ENCODE measurements at regions not wholly inside any gene's neighbourhood (a gene's known extent, or its start where the extent isn't known, plus 50 kb on each side); places are given as distances from the start of the nearest gene placed in this dataset.

GRCh38 chr1:30412241-30413110, 310.9 kb downstream of the MATN1 start:
- no peak for DNase-seq (ENCODE audit: extremely low read depth in 1 of 2, low read depth in 1 of 2)

DNA sequence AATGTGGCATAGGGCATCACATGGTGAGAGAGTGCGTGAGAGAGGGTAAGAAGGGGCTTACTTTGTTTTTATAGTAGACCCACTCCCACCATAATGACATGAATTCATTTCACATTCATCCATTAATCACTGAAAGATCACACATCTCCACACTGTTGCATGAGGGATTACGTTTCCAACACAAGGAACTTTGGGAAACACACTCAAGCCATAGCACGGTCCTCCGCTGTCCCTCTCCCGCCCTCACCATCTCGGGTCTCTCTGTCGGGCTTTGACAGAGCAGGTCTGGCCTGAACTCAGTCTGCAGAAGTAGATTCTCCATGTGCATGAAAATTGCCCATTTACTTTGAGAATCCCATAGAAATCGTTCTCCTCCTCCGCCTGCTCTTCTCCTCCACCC, 312.2 kb downstream of the MATN1 start:
- no peak for DNase-seq (ENCODE audit: extremely low read depth in 1 of 2, low read depth in 1 of 2)

DNA sequence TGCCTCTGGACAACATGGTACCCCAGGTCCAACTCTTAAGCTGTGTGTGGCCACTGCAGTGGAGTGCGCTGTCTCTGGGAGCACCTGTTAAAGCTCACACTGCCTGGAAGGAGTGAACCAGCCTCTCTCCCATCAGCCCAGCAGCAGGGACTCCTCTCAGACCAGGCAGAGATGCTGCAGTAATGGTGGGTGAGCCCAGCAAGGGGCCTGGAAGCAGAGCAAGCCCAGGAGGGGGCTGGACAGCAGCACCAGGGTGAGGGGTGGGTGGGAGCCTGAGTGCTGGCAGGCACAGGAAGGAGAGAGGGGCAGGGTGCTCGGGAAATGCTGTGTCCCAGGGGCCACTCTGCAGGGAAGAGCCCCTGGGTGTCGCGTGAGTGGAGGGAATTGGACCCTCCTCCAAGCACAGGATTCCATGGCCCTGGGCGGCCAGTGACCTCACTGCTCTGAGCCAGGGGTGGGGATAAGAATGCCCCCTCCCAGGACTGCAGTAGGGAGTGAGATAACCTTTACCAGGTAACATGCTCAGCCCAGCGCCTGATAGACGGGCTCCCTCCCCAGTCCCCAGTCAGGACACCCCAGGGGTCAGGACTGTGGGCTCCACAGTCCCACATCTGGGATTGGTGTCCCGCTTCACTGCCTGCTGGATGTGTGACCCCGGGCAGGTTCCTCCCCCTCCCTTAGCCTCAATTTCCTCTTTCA, 313.1 kb downstream of the MATN1 start:
- no peak for DNase-seq (ENCODE audit: extremely low read depth in 1 of 2, low read depth in 1 of 2)

DNA sequence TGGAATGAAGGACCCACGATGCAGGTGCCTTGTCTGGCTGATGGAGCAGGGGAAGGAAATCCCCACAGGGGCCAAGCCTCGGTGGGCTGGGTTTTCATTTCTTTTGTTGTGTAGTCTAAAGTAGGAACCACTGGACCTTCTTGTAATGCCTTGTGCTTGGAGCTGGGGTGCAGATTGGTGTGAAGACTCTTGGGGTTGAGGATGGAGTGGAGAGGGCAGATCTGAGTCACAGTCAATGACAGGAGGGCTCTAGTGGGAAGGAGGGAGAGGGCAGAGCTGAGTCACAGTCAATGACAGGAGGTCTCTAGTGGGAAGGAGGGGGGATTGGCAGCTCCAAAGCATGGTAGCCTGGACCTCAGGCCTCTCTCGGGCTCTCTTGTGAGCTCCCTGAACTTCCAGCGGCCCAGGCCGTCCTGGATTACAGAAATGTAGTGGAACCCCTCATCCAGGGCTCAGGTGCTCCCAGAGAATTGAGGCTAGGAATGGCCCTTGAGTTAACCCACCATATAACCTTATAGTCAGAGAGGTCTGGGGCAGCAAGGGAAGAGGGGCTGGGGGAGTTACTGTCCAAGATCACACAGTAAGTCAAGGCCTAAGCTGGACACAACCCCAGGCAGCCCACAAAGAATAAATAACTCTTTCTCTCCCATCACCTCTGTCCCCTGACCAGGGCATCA, 313.8 kb downstream of the MATN1 start:
- DNase-seq (ENCODE audit: extremely low read depth in 1 of 2, low read depth in 1 of 2), result no peak

DNA sequence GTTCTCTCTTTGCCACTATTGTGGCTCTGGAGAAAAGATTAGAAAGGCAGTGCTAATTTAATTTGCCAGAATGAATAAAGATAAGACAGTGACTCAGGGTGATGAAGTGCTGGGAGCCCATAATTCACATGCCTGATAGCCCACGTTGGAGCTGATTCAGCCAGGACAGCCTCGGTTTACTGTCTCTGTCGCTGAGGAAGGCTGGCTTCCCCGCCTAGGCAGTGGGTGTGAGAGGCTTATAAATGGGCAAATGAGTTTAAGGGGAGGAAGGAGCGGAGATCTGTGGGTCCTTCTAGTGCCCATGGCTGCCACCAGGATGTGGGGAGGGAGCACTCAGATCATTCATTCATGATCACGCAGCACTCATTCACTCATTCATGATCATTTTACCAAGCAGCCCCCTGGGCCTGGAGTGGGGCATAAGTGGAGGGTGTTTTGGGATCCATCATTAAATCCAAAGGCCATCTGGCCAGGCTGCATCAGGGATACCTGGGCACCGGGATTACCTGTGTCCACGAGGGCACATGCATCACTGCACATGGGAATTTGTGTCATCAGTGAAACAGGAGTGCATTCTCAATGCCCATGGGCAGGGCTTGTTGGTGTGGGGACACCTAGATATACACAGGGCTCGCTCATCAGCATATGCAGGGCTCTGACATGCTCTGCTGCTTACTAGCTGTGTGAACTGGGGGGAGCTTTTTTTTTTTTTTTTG, 315.4 kb downstream of the MATN1 start:
- no peak for DNase-seq (ENCODE audit: extremely low read depth in 1 of 2, low read depth in 1 of 2)

- no peak for DNase-seq (ENCODE audit: extremely low read depth in 1 of 2, low read depth in 1 of 2)
Observed at GRCh38 chr1:30406996-30407864, 316.2 kb downstream of the MATN1 start.

GRCh38 chr1:30405631-30406212, 317.7 kb downstream of the MATN1 start:
- no peak for DNase-seq (ENCODE audit: extremely low read depth in 1 of 2, low read depth in 1 of 2)

DNA sequence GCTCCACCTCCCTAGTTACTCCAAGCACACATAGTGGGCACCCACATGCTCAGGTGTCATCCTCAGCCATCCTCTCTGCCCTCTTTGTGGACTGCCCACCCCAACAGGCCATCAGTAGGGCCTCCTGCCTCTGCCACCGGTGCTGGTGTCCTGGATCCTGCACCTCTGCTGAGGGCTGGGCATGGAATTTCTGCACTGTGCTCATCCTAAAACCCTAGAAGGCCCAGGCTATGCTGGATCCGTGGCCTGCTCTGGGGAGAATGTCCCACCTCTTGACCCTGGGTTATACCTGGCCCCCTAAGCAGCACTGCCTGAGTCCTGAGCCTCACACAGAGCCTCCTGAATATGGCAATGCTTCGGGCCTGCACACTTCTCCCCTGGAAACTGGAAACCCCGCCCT, 318.3 kb downstream of the MATN1 start:
- DNase-seq (ENCODE audit: extremely low read depth in 1 of 2, low read depth in 1 of 2), result no peak

DNA sequence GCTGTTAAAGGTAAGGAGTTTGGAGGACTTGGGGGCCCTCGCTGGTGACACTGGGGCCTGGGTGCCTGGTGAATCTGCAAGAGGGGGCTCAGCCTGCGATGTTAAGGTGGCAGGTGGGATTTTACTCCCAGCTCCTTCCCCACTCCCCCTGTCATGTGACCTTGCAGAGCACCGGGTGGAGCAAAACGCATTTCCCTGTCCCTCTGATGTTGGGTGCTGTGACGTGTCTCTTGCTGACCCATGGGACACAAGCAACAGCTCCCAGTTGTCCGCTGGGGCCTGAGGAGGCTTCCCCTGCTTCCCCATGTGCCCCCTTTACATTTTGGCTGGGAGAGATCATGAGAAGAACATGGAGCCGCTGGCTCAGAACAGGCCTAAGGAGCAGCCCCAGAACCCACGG, 319.0 kb downstream of the MATN1 start:
- no peak for DNase-seq (ENCODE audit: extremely low read depth in 1 of 2, low read depth in 1 of 2)

- DNase-seq (ENCODE audit: extremely low read depth in 1 of 2, low read depth in 1 of 2), result no peak
Observed at GRCh38 chr1:30403726-30404125, 319.7 kb downstream of the MATN1 start.

GRCh38 chr1:30403061-30403645, 320.2 kb downstream of the MATN1 start:
- DNase-seq (ENCODE audit: extremely low read depth in 1 of 2, low read depth in 1 of 2), result no peak

GRCh38 chr1:30402031-30402430, 321.4 kb downstream of the MATN1 start:
- DNase-seq (ENCODE audit: extremely low read depth in 1 of 2, low read depth in 1 of 2), result no peak

GRCh38 chr1:30400507-30400906, 322.9 kb downstream of the MATN1 start:
- no peak for DNase-seq (ENCODE audit: extremely low read depth in 1 of 2, low read depth in 1 of 2)

DNA sequence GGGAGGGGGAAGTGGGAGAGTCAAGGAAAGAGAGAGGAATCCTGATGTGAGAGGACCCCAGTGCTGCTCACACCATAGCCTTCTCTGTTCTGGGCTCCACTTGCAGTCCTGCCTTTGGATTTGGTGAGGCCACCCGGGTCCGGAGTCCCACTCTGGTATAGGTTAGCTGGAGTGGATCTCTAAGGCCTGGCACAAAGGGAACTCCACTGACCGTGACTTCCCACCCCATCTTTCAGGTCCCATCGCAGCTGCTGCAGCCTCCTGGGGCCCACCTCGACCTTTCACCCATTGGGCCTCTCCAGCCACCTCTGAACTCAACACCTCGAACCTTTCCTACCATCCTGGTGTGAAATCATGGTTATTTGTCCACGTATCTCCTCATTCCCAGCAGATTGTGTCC, 324.4 kb downstream of the MATN1 start:
- no peak for DNase-seq (ENCODE audit: extremely low read depth in 1 of 2, low read depth in 1 of 2)

DNA sequence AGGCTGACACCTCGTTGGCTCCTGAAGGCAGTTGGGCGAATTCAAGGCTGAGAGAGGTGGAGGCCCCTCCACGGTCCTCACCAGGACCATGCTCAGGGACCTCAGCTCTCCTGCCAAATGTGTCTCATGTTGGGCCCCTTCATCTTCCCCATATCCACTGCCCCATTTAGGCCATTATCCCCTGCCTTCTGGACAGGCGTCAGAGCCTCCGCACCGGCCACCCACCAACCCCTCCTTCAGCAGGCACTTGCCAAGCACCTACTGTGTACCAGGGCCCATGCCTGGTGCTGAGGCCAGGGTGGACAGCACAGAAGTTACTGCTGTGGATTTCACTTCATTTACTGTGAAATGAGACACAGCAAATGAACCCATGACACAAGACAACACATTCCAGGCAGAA, 325.8 kb downstream of the MATN1 start:
- DNase-seq (ENCODE audit: extremely low read depth in 1 of 2, low read depth in 1 of 2), result no peak

GRCh38 chr1:30395631-30396030, 327.8 kb downstream of the MATN1 start:
- DNase-seq (ENCODE audit: extremely low read depth in 1 of 2, low read depth in 1 of 2), result no peak

GRCh38 chr1:30388386-30388785, 335.0 kb downstream of the MATN1 start:
- no peak for DNase-seq (ENCODE audit: extremely low read depth in 1 of 2, low read depth in 1 of 2)

GRCh38 chr1:30386156-30386926, 337.0 kb downstream of the MATN1 start:
- DNase-seq (ENCODE audit: extremely low read depth in 1 of 2, low read depth in 1 of 2), result no peak
